HG02884 (cell line): ENCODE measurements at regions not wholly inside any gene's neighbourhood (a gene's known extent, or its start where the extent isn't known, plus 50 kb on each side); places are given as distances from the start of the nearest gene placed in this dataset.

Experiments used
- ATAC-seq: cut with Tn5 transposase; IDR thresholded peaks from one replicate; pipeline ENCODE4 v1.9.1; 2021; ENCODE audit warnings: mild to moderate bottlenecking, moderate library complexity; ENCODE audit not compliant: unreplicated experiment

- ATAC-seq: no peak
Measured at GRCh38 chr3:106635271-106635670, 742.0 kb upstream of the CCDC54 start.

GRCh38 chr3:106635826-106636225 is 741.4 kb upstream of the CCDC54 start:
- ATAC-seq: no peak

GRCh38 chr3:106640353-106640752 is 736.9 kb upstream of the CCDC54 start:
- no peak for ATAC-seq

GRCh38 chr3:106642161-106642560 is 735.1 kb upstream of the CCDC54 start:
- no peak for ATAC-seq

GRCh38 chr3:106643684-106644161 is 733.5 kb upstream of the CCDC54 start:
- ATAC-seq: no peak

GRCh38 chr3:106673926-106674569 is 703.2 kb upstream of the CCDC54 start:
- ATAC-seq: no peak

GRCh38 chr3:106675451-106675850 is 701.8 kb upstream of the CCDC54 start:
- no peak for ATAC-seq

GRCh38 chr3:106678657-106679390 is 698.4 kb upstream of the CCDC54 start:
- ATAC-seq: no peak

GRCh38 chr3:106683953-106684620 is 693.2 kb upstream of the CCDC54 start:
- ATAC-seq: no peak

- ATAC-seq: no peak
Measured at GRCh38 chr3:106685745-106686144, 691.5 kb upstream of the CCDC54 start.

- no peak for ATAC-seq
Measured at GRCh38 chr3:106687905-106688304, 689.3 kb upstream of the CCDC54 start.

- ATAC-seq: no peak
Measured at GRCh38 chr3:106688464-106688863, 688.8 kb upstream of the CCDC54 start.

GRCh38 chr3:106691476-106691875 is 685.8 kb upstream of the CCDC54 start:
- no peak for ATAC-seq

GRCh38 chr3:106692624-106693023 is 684.6 kb upstream of the CCDC54 start:
- ATAC-seq: no peak

GRCh38 chr3:106699122-106699521 is 678.1 kb upstream of the CCDC54 start:
- no peak for ATAC-seq

- ATAC-seq: no peak
Measured at GRCh38 chr3:106700981-106701380, 676.3 kb upstream of the CCDC54 start.

- no peak for ATAC-seq
Measured at GRCh38 chr3:106703524-106703923, 673.7 kb upstream of the CCDC54 start.

GRCh38 chr3:106707347-106707746 is 669.9 kb upstream of the CCDC54 start:
- ATAC-seq: no peak

- no peak for ATAC-seq
Measured at GRCh38 chr3:106710596-106710995, 666.6 kb upstream of the CCDC54 start.

- no peak for ATAC-seq
Measured at GRCh38 chr3:106711650-106712049, 665.6 kb upstream of the CCDC54 start.

- ATAC-seq: no peak
Measured at GRCh38 chr3:106714400-106714799, 662.8 kb upstream of the CCDC54 start.

- no peak for ATAC-seq
Measured at GRCh38 chr3:106715286-106715685, 662.0 kb upstream of the CCDC54 start.
